ENCODE measurements at regions not wholly inside any gene's neighbourhood (a gene's known extent, or its start where the extent isn't known, plus 50 kb on each side); places are given as distances from the start of the nearest gene placed in this dataset.

DNA sequence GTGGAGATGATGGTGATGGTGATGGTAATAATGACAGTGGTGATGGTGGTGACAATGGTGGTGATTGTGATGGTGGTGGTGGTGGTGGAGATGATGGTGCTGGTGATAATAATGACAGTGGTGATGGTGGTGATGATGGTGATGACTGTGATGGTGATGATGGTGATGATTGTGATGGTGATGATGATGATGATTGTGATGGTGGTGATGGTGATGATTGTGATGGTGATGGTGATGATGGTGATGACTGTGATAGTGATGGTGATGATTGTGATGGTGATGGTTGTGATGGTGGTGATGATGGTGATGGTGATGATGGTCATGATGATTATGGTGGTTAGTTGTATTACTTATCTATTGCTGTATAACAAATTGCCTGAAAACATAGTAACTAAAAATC lies 108.9 kb upstream of the NKX1-1 start:
- Histone ChIP-seq H3K4me1 (ENCODE audit: low read depth) (peaks cover 2% of the 10 kb centered on the region), H3K9me3 (no peaks in the 10 kb centered on the region), H3K36me3 (ENCODE audit: low read depth) (no peaks in the 10 kb centered on the region), H3K4me3 (no peak overlapping the region)
- no peak for DNase-seq
- TF ChIP-seq, protein P1, sequence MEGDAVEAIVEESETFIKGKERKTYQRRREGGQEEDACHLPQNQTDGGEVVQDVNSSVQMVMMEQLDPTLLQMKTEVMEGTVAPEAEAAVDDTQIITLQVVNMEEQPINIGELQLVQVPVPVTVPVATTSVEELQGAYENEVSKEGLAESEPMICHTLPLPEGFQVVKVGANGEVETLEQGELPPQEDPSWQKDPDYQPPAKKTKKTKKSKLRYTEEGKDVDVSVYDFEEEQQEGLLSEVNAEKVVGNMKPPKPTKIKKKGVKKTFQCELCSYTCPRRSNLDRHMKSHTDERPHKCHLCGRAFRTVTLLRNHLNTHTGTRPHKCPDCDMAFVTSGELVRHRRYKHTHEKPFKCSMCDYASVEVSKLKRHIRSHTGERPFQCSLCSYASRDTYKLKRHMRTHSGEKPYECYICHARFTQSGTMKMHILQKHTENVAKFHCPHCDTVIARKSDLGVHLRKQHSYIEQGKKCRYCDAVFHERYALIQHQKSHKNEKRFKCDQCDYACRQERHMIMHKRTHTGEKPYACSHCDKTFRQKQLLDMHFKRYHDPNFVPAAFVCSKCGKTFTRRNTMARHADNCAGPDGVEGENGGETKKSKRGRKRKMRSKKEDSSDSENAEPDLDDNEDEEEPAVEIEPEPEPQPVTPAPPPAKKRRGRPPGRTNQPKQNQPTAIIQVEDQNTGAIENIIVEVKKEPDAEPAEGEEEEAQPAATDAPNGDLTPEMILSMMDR (IDR thresholded peaks at IDR 0.05): no peak
- intact Hi-C loops (cut with DNase I, micrococcal nuclease): no loop called here
- no peak for ATAC-seq

DNA sequence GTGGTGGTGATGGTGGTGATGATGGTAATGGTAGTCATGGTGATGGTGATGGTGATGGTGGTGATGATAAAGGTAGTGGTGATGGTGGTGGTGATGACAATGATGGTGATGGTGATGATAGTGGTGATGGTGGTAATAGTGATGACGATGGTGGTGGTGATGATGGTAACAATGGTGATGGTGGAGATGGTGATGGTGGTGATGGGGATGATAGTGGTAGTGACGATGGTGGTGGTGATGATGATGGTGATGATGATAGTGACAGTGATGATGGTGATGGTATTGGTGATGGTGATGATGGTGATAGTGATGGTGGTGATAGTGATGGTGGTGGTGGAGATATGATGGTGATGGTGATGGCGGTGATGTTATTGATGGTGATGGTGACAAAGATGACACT lies 108.4 kb upstream of the NKX1-1 start:
- no peak for ATAC-seq
- TF ChIP-seq, protein P1 (IDR thresholded peaks at IDR 0.05): no peak
- Histone ChIP-seq H3K4me1 (ENCODE audit: low read depth) (peaks cover 2% of the 10 kb centered on the region), H3K36me3 (ENCODE audit: low read depth) (no peaks in the 10 kb centered on the region), H3K4me3 (no peak overlapping the region), H3K9me3 (no peaks in the 10 kb centered on the region)
- intact Hi-C loops (cut with DNase I, micrococcal nuclease): no loop called here
- no peak for DNase-seq

DNA sequence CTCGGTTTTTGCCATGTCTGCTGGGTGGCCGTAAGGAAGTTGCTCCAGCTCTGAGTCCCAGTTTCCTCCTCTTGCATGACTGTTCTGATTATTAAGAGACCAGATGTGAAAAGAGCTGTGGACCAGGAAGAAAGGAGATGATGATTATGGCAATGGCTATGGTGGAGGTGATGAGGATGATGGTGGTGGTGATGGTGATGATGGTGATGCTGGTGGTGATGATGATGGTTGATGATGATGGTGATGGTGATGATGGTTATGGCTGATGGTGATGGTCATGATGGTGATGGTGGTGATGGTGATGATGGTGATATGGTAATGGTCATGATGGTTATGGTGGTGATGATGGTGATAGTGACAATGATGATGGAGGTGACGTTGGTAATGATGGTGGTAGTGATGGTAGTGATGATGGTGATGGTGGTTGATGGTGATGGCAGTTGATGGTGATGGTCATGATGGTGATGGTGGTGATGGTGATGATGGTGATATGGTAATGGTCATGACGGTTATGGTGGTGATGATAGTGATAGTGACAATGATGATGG lies 107.8 kb upstream of the NKX1-1 start:
- H3K36me3 ChIP-seq (ENCODE audit: low read depth): no peaks in the 10 kb centered on the region
- H3K4me1 ChIP-seq (ENCODE audit: low read depth): peaks cover 2% of the 10 kb centered on the region
- intact Hi-C loops (cut with DNase I, micrococcal nuclease): no loop called here
- no peak for DNase-seq
- H3K4me3 ChIP-seq: no peak overlapping the region
- no peak for ATAC-seq
- H3K9me3 ChIP-seq: no peaks in the 10 kb centered on the region
- TF ChIP-seq, protein P1 (IDR thresholded peaks at IDR 0.05): no peak

DNA sequence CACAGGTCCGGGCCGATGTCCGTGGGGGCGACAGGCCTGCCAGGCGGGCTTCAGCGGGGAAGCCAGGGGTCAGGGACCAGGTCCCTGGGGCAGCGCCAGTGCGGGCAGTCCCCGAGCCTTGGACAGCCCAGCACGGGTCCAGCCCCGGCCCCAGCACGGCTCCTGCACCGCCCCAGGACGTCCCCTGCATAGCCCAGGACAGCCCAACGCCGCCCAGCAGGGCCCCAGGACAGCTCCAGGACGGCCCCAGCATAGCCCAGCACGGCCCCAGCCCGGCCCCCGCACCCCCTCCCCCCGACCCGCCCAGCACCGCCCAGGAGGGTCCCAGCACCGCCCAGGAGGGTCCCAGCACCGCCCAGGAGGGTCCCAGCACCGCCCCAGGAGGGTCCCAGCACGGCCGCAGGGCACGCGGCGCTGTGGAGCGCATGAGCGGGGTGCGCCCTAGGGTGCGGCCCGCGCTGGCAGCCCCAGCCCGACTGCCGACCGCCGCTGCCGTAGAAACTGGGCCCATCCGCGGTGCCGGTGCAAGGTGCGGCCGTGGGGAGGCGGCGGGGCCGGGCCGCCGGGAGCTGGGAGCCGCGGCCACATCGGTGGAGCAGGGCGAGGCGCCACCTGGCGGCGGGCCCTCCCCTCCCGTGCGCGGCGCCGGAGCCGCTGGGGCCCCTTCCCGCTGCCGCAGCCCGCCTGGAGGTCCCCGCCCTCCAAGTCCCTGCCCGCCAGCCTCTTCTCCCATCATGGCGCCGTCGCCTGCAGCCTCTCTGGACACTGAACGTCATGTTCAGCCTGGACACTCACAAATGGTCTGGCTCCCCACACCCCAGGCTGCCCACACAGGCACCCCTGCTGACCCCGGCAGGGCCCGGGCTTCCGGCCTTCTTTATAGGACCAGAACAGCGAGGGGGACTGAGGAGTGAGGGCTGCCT lies 106.8 kb upstream of the NKX1-1 start:
- no peak overlapping the region for H3K4me3 ChIP-seq
- ATAC-seq (peak; percentile 91), DNase-seq (peak; percentile 43 to 61 (median 51))
- H3K4me1 ChIP-seq (ENCODE audit: low read depth): peaks cover 2% of the 10 kb centered on the region
- H3K36me3 ChIP-seq (ENCODE audit: low read depth): no peaks in the 10 kb centered on the region
- no peaks in the 10 kb centered on the region for H3K9me3 ChIP-seq
- intact Hi-C loops (cut with DNase I, micrococcal nuclease): no loop called here
- TF ChIP-seq, protein P1 (IDR thresholded peaks at IDR 0.05): peak; percentile 66

DNA sequence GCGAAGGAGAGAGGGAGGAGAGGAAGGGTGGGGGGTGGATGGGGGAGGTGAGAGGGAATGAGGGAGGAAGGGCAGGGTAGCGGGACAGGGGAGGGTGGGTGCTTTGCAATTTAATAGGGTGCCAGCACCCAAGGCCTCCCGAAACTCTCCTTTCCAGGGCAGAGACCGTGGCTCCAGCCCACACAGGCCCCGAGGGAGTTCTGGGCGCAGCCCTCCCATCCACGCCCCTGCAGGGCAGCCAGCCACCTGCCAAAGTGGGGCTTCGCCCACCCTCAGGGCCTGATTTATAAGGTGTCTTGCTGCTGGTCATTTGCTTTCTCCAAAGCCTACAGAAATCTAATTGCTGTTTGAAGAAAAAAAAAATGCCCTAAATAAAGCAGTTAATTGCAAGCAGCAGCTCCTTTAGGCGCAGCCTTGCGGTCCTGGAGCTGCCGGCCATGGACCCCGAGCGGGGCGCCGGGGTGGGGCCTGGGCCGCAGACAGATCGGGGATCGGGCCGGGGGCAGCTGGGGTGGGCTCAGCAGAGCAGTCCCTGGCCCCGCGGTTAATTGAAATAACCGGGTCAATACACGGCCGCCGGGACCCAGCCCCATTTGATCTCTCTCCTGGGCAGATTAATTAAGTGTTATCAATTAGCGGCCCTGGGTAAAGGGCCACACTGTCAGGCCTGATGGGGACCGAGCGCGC lies 106.0 kb upstream of the NKX1-1 start:
- no peaks in the 10 kb centered on the region for H3K36me3 ChIP-seq (ENCODE audit: low read depth)
- no peak for ATAC-seq
- peak in 1 of 3 donors; percentile 36 for DNase-seq
- no peak overlapping the region for H3K4me3 ChIP-seq
- TF ChIP-seq, protein P1 (IDR thresholded peaks at IDR 0.05): no peak
- no peaks in the 10 kb centered on the region for H3K9me3 ChIP-seq
- intact Hi-C loops (cut with DNase I, micrococcal nuclease): no loop called here
- H3K4me1 ChIP-seq (ENCODE audit: low read depth): peaks cover 2% of the 10 kb centered on the region
